WTC11 (cell line): ENCODE measurements at regions not wholly inside any gene's neighbourhood (a gene's known extent, or its start where the extent isn't known, plus 50 kb on each side); places are given as distances from the start of the nearest gene placed in this dataset.

Source experiments
- ATAC-seq: fragments of 200-7000 bp; cut with Tn5 transposase; 2 replicates; pipeline ENCODE4 v1.10.0; 2021; ENCODE audit warnings: mild to moderate bottlenecking, moderate library complexity
- CTCF ChIA-PET: fragments of 300-600 bp; sonication (Branson Sonifier 250); formaldehyde crosslinking; loops from one replicate; lab custom pipeline; 2021; ENCODE audit warnings: antibody characterized with exemption; lab: Charles Lee
- POLR2A ChIA-PET: fragments of 350-600 bp; sonication (Branson Sonifier 250); formaldehyde crosslinking; loops from one replicate; lab custom pipeline; 2021; ENCODE audit warnings: antibody characterized with exemption; lab: Charles Lee
- DNase-seq: peaks from one replicate; pipeline ENCODE4 v3.0.0; 2021; ENCODE audit warnings: low spot score
- H3K27ac Mint-ChIP-seq: 2 replicates; pipeline ENCODE4 v1.8.0; 2021; ENCODE audit warnings: mixed read lengths
- H3K27me3 Mint-ChIP-seq: 2 replicates; pipeline ENCODE4 v1.8.0; 2021; ENCODE audit warnings: low read depth, mild to moderate bottlenecking, moderate library complexity, mixed read lengths
- H3K36me3 Mint-ChIP-seq: 2 replicates; pipeline ENCODE4 v1.8.0; 2021; ENCODE audit warnings: mixed read lengths
- H3K4me1 Mint-ChIP-seq: 2 replicates; pipeline ENCODE4 v1.8.0; 2022; ENCODE audit warnings: mixed read lengths
- H3K4me3 Mint-ChIP-seq: 2 replicates; pipeline ENCODE4 v1.8.0; 2021; ENCODE audit warnings: mild to moderate bottlenecking, moderate library complexity, mixed read lengths
- H3K9me3 Mint-ChIP-seq: 2 replicates; pipeline ENCODE4 v1.8.0; 2021; ENCODE audit warnings: mixed read lengths
- ATF2 ChIP-seq: sonication (generic); formaldehyde crosslinking; IDR thresholded peaks from 2 replicates; pipeline ENCODE4 v1.8.1; 2022; ENCODE audit warnings: low read depth, missing genetic modification reagents, borderline replicate concordance
- ATF3 ChIP-seq: sonication (generic); formaldehyde crosslinking; conservative IDR thresholded peaks from 2 replicates; pipeline ENCODE4 v1.8.1; 2022; ENCODE audit warnings: mild to moderate bottlenecking, missing genetic modification reagents
- CBFB ChIP-seq: sonication (generic); formaldehyde crosslinking; IDR thresholded peaks from 2 replicates; pipeline ENCODE4 v1.8.1; 2022; ENCODE audit warnings: mild to moderate bottlenecking, low read depth, missing genetic modification reagents
- E2F4 ChIP-seq: sonication (generic); formaldehyde crosslinking; IDR thresholded peaks from 2 replicates; pipeline ENCODE4 v1.8.1; 2022; ENCODE audit warnings: low read depth, mild to moderate bottlenecking, moderate library complexity, missing genetic modification reagents, borderline replicate concordance
- FOXP4 ChIP-seq: sonication (generic); formaldehyde crosslinking; IDR thresholded peaks from 2 replicates; pipeline ENCODE4 v1.8.0; 2022; ENCODE audit warnings: mild to moderate bottlenecking, missing genetic modification reagents
- GTF2I ChIP-seq: fragments of 250-450 bp; sonication (Bioruptor Pico); conservative IDR thresholded peaks from 2 replicates; pipeline ENCODE4 v1.4.0; 2021; ENCODE audit warnings: mild to moderate bottlenecking
- PRRX2 ChIP-seq: fragments of 250-450 bp; sonication (Bioruptor Pico); IDR thresholded peaks from 2 replicates; pipeline ENCODE4 v1.8.0; 2021; ENCODE audit warnings: mild to moderate bottlenecking
- RORB ChIP-seq: fragments of 250-450 bp; sonication (Bioruptor Pico); IDR thresholded peaks from 2 replicates; pipeline ENCODE4 v1.9.0; 2021; ENCODE audit warnings: mild to moderate bottlenecking
- SMAD3 ChIP-seq: sonication (generic); formaldehyde crosslinking; IDR thresholded peaks from 2 replicates; pipeline ENCODE4 v1.8.0; 2022; ENCODE audit warnings: missing genetic modification reagents, mild to moderate bottlenecking, borderline replicate concordance
- STAT6 ChIP-seq: sonication (generic); formaldehyde crosslinking; conservative IDR thresholded peaks from 2 replicates; pipeline ENCODE4 v1.8.1; 2023; ENCODE audit warnings: mild to moderate bottlenecking, low read depth, missing genetic modification reagents, moderate library complexity
- ZBTB21 ChIP-seq: sonication (generic); formaldehyde crosslinking; IDR thresholded peaks from 2 replicates; pipeline ENCODE4 v1.8.1; 2023; ENCODE audit warnings: mild to moderate bottlenecking, missing genetic modification reagents, borderline replicate concordance
- ZNF219 ChIP-seq: sonication (generic); formaldehyde crosslinking; IDR thresholded peaks from 2 replicates; pipeline ENCODE4 v1.8.0; 2023; ENCODE audit warnings: missing genetic modification reagents, mild to moderate bottlenecking, borderline replicate concordance
- ZNF263 ChIP-seq: sonication (generic); formaldehyde crosslinking; IDR thresholded peaks from 2 replicates; pipeline ENCODE4 v1.8.1; 2022; ENCODE audit warnings: low read depth, mild to moderate bottlenecking, moderate library complexity, missing genetic modification reagents

GRCh38 chr4:135385830-135386581 is 1184.4 kb upstream of the PABPC4L start:
- Mint-ChIP-seq H3K4me1 (peaks cover 40% of the 10 kb centered on the region), H3K27ac (no peak overlapping the region), H3K27me3 (no peaks in the 10 kb centered on the region), H3K9me3 (peaks cover 22% of the 10 kb centered on the region), H3K36me3 (peaks cover 16% of the 10 kb centered on the region)
- ATAC-seq, result peak; percentile 75
- POLR2A ChIA-PET, result no interaction called here
- DNase-seq, result no peak
- TF ChIP-seq RORB (no peak), ZNF219 (CRISPR knock-in tag) (no peak), FOXP4 (CRISPR knock-in tag) (no peak), ATF3 (CRISPR knock-in tag) (no peak)
- TF ChIP-seq, all 79 proteins: peak for 0
- CTCF ChIA-PET, result interaction anchor here (1.3 kb wide), 1 partner anchor 15 kb away, joined by 3 read pairs; no protein-coding TSS in a partner anchor
- no peak overlapping the region for H3K4me3 Mint-ChIP-seq

- Mint-ChIP-seq H3K27me3 (no peaks in the 10 kb centered on the region), H3K4me1 (peaks cover 40% of the 10 kb centered on the region), H3K27ac (no peak overlapping the region), H3K36me3 (peaks cover 22% of the 10 kb centered on the region), H3K9me3 (peaks cover 29% of the 10 kb centered on the region), H3K4me3 (peak overlapping the region; percentile 18; the same call in 1 of the 2 replicates)
- ATAC-seq (no peak), DNase-seq (no peak)
- ChIA-PET POLR2A (no interaction called here), CTCF (no interaction called here)
- TF ChIP-seq E2F4 (no peak), ATF2 (CRISPR knock-in tag) (no peak), SMAD3 (no peak), ZNF263 (CRISPR knock-in tag) (no peak), PRRX2 (no peak), CBFB (no peak), ZBTB21 (CRISPR knock-in tag) (no peak), GTF2I (CRISPR knock-in tag) (no peak), RORB (no peak), STAT6 (no peak)
Measured at GRCh38 chr4:135383356-135384288, 1182.0 kb upstream of the PABPC4L start.
